ENCODE measurements at regions not wholly inside any gene's neighbourhood (a gene's known extent, or its start where the extent isn't known, plus 50 kb on each side); places are given as distances from the start of the nearest gene placed in this dataset.

- DNase-seq (no peak), FAIRE-seq (no peak)
- no peaks in the 10 kb centered on the region for H3K9me3 ChIP-seq (ENCODE audit: control insufficient read depth in 2 of 2, insufficient read depth in 1 of 2, low read depth in 1 of 2, low read length in 1 of 2)
- 97 to 100% (median 98%) methylated on average over 15 to 27 of the region's 27 CpGs for WGBS, 3 donors
- no peak overlapping the region for H3K27ac ChIP-seq (ENCODE audit: low read depth in 1 of 3, low read length in 2 of 3)
- no peaks in the 10 kb centered on the region for H3K36me3 ChIP-seq (ENCODE audit: control insufficient read depth in 3 of 3, insufficient read depth in 2 of 3, low read depth in 1 of 3, low read length in 3 of 3)
- no peaks in the 10 kb centered on the region for H3K27me3 ChIP-seq (ENCODE audit: control insufficient read depth in 3 of 3, insufficient read depth in 3 of 3, low read length in 3 of 3)
- no peak overlapping the region for H3K4me3 ChIP-seq (ENCODE audit: low read depth in 1 of 3, low read length in 3 of 3)
- no peaks in the 10 kb centered on the region for H3K4me1 ChIP-seq (ENCODE audit: control insufficient read depth in 3 of 3, insufficient read depth in 2 of 3, low read depth in 1 of 3, low read length in 2 of 3)
Measured at GRCh38 chr2:147506889-147507288, 337.9 kb upstream of the ACVR2A start.

DNA sequence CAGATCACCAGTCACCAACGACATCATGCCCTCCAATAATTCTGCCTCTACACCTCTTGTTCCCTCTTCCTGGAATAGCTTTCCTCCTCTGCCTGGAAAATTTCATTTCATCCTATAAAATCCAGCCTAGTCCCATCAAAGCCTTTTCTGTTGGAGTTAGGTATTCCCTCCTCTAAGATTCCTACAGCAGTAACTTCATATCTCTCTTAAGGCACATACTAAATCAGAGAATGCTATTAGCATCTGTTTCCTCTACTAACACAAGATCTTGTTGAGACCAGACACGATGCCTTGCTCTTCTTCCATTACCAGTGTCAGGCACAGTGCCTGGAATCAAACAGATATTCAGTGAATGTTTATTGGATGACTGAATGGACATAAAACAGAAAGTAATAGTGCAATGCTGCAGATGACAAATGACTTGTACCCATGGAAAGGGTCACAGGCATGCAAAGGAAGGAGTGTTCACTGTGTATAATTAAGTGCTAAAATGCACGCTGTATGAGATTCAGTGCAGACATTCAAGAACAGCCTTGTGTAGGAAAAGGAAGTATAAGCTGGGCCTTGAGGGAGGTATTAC is 342.0 kb upstream of the ACVR2A start:
- Histone ChIP-seq H3K9me3 (ENCODE audit: control insufficient read depth in 2 of 2, insufficient read depth in 1 of 2, low read depth in 1 of 2, low read length in 1 of 2) (no peaks in the 10 kb centered on the region), H3K4me1 (ENCODE audit: control insufficient read depth in 3 of 3, insufficient read depth in 2 of 3, low read depth in 1 of 3, low read length in 2 of 3) (no peaks in the 10 kb centered on the region), H3K36me3 (ENCODE audit: control insufficient read depth in 3 of 3, insufficient read depth in 2 of 3, low read depth in 1 of 3, low read length in 3 of 3) (no peaks in the 10 kb centered on the region), H3K27me3 (ENCODE audit: control insufficient read depth in 3 of 3, insufficient read depth in 3 of 3, low read length in 3 of 3) (no peaks in the 10 kb centered on the region), H3K4me3 (ENCODE audit: low read depth in 1 of 3, low read length in 3 of 3) (no peak overlapping the region), H3K27ac (ENCODE audit: low read depth in 1 of 3, low read length in 2 of 3) (no peak overlapping the region)
- FAIRE-seq, result no peak
- DNase-seq, result no peak
- WGBS, 3 donors, result 65 to 75% (median 67%) methylated on average over 3 of the region's 3 CpGs

DNA sequence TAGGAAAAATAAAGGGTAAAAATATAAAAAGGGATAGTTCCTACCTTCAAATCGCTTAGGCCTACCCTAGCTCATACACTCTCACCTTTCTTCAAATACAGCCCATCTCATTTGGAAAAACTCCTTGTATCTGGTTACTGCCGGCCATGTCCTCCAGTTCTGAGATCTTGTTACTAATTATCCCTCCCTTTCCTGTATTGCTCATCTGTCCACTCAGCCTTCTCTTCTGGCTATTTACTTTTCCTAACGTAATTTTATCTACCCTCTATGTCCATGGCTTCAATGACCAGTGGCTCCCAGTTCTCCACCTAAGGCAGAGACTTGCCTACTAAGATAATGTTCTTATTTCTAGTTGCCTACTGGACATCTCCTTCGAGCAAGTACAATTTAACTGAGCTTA is 342.9 kb upstream of the ACVR2A start:
- 86 to 90% (median 86%) methylated on average over 4 of the region's 4 CpGs for WGBS, 3 donors
- Histone ChIP-seq H3K36me3 (ENCODE audit: control insufficient read depth in 3 of 3, insufficient read depth in 2 of 3, low read depth in 1 of 3, low read length in 3 of 3) (no peaks in the 10 kb centered on the region), H3K4me1 (ENCODE audit: control insufficient read depth in 3 of 3, insufficient read depth in 2 of 3, low read depth in 1 of 3, low read length in 2 of 3) (no peaks in the 10 kb centered on the region), H3K9me3 (ENCODE audit: control insufficient read depth in 2 of 2, insufficient read depth in 1 of 2, low read depth in 1 of 2, low read length in 1 of 2) (no peaks in the 10 kb centered on the region), H3K27me3 (ENCODE audit: control insufficient read depth in 3 of 3, insufficient read depth in 3 of 3, low read length in 3 of 3) (no peaks in the 10 kb centered on the region), H3K4me3 (ENCODE audit: low read depth in 1 of 3, low read length in 3 of 3) (no peak overlapping the region), H3K27ac (ENCODE audit: low read depth in 1 of 3, low read length in 2 of 3) (no peak overlapping the region)
- DNase-seq (no peak), FAIRE-seq (no peak)

DNA sequence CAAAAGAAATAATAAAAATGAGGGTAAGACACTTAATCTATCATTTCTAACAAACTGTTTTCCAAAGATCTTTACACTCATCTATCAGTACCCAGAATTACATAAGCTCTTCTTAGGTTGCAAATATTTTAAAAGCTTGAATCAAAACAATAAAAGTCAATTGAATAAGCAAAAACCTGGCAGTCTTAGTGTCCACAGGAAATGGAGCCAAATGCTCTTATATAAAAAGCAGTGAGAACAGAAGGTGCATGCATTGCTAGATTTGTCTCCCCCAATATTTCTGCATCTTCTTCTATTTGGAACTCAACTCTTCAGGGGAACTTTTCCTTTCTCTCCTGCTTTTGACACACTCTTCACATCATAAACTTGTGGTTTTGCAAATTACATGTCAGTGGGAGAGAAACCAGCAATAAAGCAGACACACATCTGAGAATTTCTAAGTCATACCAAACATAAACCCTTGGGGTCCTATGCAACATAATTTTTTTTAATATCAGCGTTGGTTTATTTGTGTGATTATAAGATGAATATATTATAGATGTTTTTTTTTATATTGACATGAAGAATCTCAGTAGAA is 343.9 kb upstream of the ACVR2A start:
- FAIRE-seq (no peak), DNase-seq (no peak)
- 69 to 84% (median 72%) methylated on average over 1 of the region's 1 CpG for WGBS, 3 donors
- no peak overlapping the region for H3K4me3 ChIP-seq (ENCODE audit: low read depth in 1 of 3, low read length in 3 of 3)
- no peaks in the 10 kb centered on the region for H3K36me3 ChIP-seq (ENCODE audit: control insufficient read depth in 3 of 3, insufficient read depth in 2 of 3, low read depth in 1 of 3, low read length in 3 of 3)
- H3K4me1 ChIP-seq (ENCODE audit: control insufficient read depth in 3 of 3, insufficient read depth in 2 of 3, low read depth in 1 of 3, low read length in 2 of 3), result no peaks in the 10 kb centered on the region
- no peaks in the 10 kb centered on the region for H3K27me3 ChIP-seq (ENCODE audit: control insufficient read depth in 3 of 3, insufficient read depth in 3 of 3, low read length in 3 of 3)
- no peak overlapping the region for H3K27ac ChIP-seq (ENCODE audit: low read depth in 1 of 3, low read length in 2 of 3)
- H3K9me3 ChIP-seq (ENCODE audit: control insufficient read depth in 2 of 2, insufficient read depth in 1 of 2, low read depth in 1 of 2, low read length in 1 of 2), result no peaks in the 10 kb centered on the region

GRCh38 chr2:147500229-147500628 is 344.6 kb upstream of the ACVR2A start:
- Histone ChIP-seq H3K27ac (ENCODE audit: low read depth in 1 of 3, low read length in 2 of 3) (no peak overlapping the region), H3K36me3 (ENCODE audit: control insufficient read depth in 3 of 3, insufficient read depth in 2 of 3, low read depth in 1 of 3, low read length in 3 of 3) (no peaks in the 10 kb centered on the region), H3K27me3 (ENCODE audit: control insufficient read depth in 3 of 3, insufficient read depth in 3 of 3, low read length in 3 of 3) (no peaks in the 10 kb centered on the region), H3K4me1 (ENCODE audit: control insufficient read depth in 3 of 3, insufficient read depth in 2 of 3, low read depth in 1 of 3, low read length in 2 of 3) (no peaks in the 10 kb centered on the region), H3K9me3 (ENCODE audit: control insufficient read depth in 2 of 2, insufficient read depth in 1 of 2, low read depth in 1 of 2, low read length in 1 of 2) (no peaks in the 10 kb centered on the region), H3K4me3 (ENCODE audit: low read depth in 1 of 3, low read length in 3 of 3) (no peak overlapping the region)
- FAIRE-seq (no peak), DNase-seq (peak in 1 of 2 donors; percentile 29)
- WGBS, 3 donors, result 64 to 78% (median 71%) methylated on average over 3 of the region's 3 CpGs

- 18 to 54% (median 27%) methylated on average over 2 of the region's 2 CpGs for WGBS, 3 donors
- FAIRE-seq, result no peak
Measured at GRCh38 chr2:147499785-147500184, 345.0 kb upstream of the ACVR2A start.

DNA sequence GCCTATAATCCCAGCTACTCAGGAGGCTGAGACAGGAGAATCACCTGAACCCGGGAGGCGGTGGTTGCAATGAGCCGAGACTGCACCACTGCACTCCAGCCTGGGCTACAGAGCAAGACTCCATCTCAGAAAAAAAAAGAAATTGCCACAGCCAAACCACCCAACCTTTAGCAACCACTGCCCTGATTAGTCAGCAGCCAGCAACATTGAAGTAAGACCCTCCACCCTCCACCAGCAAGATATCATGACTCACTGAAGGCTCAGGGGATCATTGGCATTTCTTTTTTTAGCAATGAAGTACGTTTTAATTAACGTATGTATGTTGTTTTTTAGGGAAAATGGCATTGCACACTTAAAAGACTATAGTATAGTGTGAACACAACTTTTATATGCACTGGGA is 349.1 kb upstream of the ACVR2A start:
- WGBS, 3 donors, result 88 to 95% (median 92%) methylated on average over 5 of the region's 5 CpGs
- FAIRE-seq (no peak), DNase-seq (no peak)
- H3K4me1 ChIP-seq (ENCODE audit: control insufficient read depth in 3 of 3, insufficient read depth in 2 of 3, low read depth in 1 of 3, low read length in 2 of 3), result peaks cover 0 to 6% (median 0%) of the 10 kb centered on the region in 3 donors
- no peaks in the 10 kb centered on the region for H3K27me3 ChIP-seq (ENCODE audit: control insufficient read depth in 3 of 3, insufficient read depth in 3 of 3, low read length in 3 of 3)
- H3K36me3 ChIP-seq (ENCODE audit: control insufficient read depth in 3 of 3, insufficient read depth in 2 of 3, low read depth in 1 of 3, low read length in 3 of 3), result no peaks in the 10 kb centered on the region
- no peak overlapping the region for H3K4me3 ChIP-seq (ENCODE audit: low read depth in 1 of 3, low read length in 3 of 3)
- H3K9me3 ChIP-seq (ENCODE audit: control insufficient read depth in 2 of 2, insufficient read depth in 1 of 2, low read depth in 1 of 2, low read length in 1 of 2), result no peaks in the 10 kb centered on the region
- no peak overlapping the region for H3K27ac ChIP-seq (ENCODE audit: low read depth in 1 of 3, low read length in 2 of 3)

More at GRCh38 chr2:147499785-147500184, 345.0 kb upstream of the ACVR2A start:
- H3K4me1 ChIP-seq (ENCODE audit: control insufficient read depth in 3 of 3, insufficient read depth in 2 of 3, low read depth in 1 of 3, low read length in 2 of 3), result no peaks in the 10 kb centered on the region
- H3K9me3 ChIP-seq (ENCODE audit: control insufficient read depth in 2 of 2, insufficient read depth in 1 of 2, low read depth in 1 of 2, low read length in 1 of 2), result no peaks in the 10 kb centered on the region
- H3K4me3 ChIP-seq (ENCODE audit: low read depth in 1 of 3, low read length in 3 of 3), result no peak overlapping the region
- DNase-seq, result peak; percentile 16 to 86
- H3K27ac ChIP-seq (ENCODE audit: low read depth in 1 of 3, low read length in 2 of 3), result no peak overlapping the region
- no peaks in the 10 kb centered on the region for H3K36me3 ChIP-seq (ENCODE audit: control insufficient read depth in 3 of 3, insufficient read depth in 2 of 3, low read depth in 1 of 3, low read length in 3 of 3)
- H3K27me3 ChIP-seq (ENCODE audit: control insufficient read depth in 3 of 3, insufficient read depth in 3 of 3, low read length in 3 of 3), result no peaks in the 10 kb centered on the region

DNA sequence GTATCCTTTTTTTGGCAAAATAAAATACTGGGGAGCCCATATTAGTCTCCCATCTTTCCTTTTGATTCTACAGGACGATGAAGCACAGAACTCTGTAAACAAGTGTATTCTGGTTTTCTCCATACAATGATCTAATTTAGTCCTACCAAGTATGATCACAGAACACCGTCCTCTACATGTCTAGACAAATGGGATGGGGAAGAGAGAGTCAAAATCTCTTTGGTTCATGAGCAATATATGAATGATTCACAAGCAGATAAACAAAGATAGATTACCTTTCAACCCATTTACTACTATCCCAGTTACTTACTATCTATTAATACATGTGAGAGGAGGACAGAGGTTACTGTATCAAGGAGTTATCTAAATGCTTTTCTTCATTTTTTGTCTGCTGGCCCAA is 352.4 kb upstream of the ACVR2A start:
- DNase-seq, result no peak
- peaks cover 5 to 19% (median 8%) of the 10 kb centered on the region in 3 donors for H3K4me1 ChIP-seq (ENCODE audit: control insufficient read depth in 3 of 3, insufficient read depth in 2 of 3, low read depth in 1 of 3, low read length in 2 of 3)
- H3K4me3 ChIP-seq (ENCODE audit: low read depth in 1 of 3, low read length in 3 of 3), result no peak overlapping the region
- no peaks in the 10 kb centered on the region for H3K36me3 ChIP-seq (ENCODE audit: control insufficient read depth in 3 of 3, insufficient read depth in 2 of 3, low read depth in 1 of 3, low read length in 3 of 3)
- FAIRE-seq, result no peak
- no peaks in the 10 kb centered on the region for H3K9me3 ChIP-seq (ENCODE audit: control insufficient read depth in 2 of 2, insufficient read depth in 1 of 2, low read depth in 1 of 2, low read length in 1 of 2)
- WGBS, 3 donors, result 61 to 76% (median 62%) methylated on average over 2 of the region's 2 CpGs
- no peaks in the 10 kb centered on the region for H3K27me3 ChIP-seq (ENCODE audit: control insufficient read depth in 3 of 3, insufficient read depth in 3 of 3, low read length in 3 of 3)
- no peak overlapping the region for H3K27ac ChIP-seq (ENCODE audit: low read depth in 1 of 3, low read length in 2 of 3)

DNA sequence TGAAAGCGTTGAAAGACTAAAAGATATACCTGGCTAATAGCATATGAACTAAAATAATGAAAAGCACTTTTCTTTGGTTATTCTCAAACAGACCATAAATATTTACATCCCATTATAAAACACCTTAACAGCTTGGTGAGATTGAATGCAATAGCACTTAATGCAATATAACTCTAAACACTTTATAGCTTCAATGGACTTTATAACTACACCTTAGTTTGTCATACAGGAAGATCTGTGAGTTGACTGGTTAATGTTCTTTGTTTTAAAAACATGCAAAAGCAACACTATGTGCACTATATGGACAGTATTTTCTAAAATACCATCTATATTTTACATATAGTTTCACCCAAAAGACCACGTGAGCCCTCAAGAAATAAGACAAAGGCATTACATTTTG is 353.3 kb upstream of the ACVR2A start:
- Histone ChIP-seq H3K27ac (ENCODE audit: low read depth in 1 of 3, low read length in 2 of 3) (peak overlapping the region in 1 of 3 donors; percentile 32), H3K36me3 (ENCODE audit: control insufficient read depth in 3 of 3, insufficient read depth in 2 of 3, low read depth in 1 of 3, low read length in 3 of 3) (no peaks in the 10 kb centered on the region), H3K4me1 (ENCODE audit: control insufficient read depth in 3 of 3, insufficient read depth in 2 of 3, low read depth in 1 of 3, low read length in 2 of 3) (peaks cover 5 to 21% (median 8%) of the 10 kb centered on the region in 3 donors), H3K27me3 (ENCODE audit: control insufficient read depth in 3 of 3, insufficient read depth in 3 of 3, low read length in 3 of 3) (no peaks in the 10 kb centered on the region), H3K9me3 (ENCODE audit: control insufficient read depth in 2 of 2, insufficient read depth in 1 of 2, low read depth in 1 of 2, low read length in 1 of 2) (no peaks in the 10 kb centered on the region), H3K4me3 (ENCODE audit: low read depth in 1 of 3, low read length in 3 of 3) (no peak overlapping the region)
- FAIRE-seq, result peak; percentile 91
- DNase-seq, result peak; percentile 46 to 66
- WGBS, 3 donors, result 31 to 56% (median 44%) methylated on average over 2 of the region's 2 CpGs
